ENCODE measurements at regions not wholly inside any gene's neighbourhood (a gene's known extent, or its start where the extent isn't known, plus 50 kb on each side); places are given as distances from the start of the nearest gene placed in this dataset.

GRCh38 chr6:165894171-165894825 is 231.3 kb upstream of the PDE10A start:
- no peak for TF ChIP-seq CTCF (conservative IDR thresholded peaks at IDR 0.05; ENCODE audit: low read depth in 2 of 2)
- TF ChIP-seq EZH2 (IDR thresholded peaks at IDR 0.05; ENCODE audit: low read depth, unreplicated experiment): no peak
- TF ChIP-seq JUNB (IDR thresholded peaks at IDR 0.05; ENCODE audit: unreplicated experiment): no peak
- no peak for TF ChIP-seq CREB1 (CRISPR knock-in tag; IDR thresholded peaks at IDR 0.05; ENCODE audit: low read depth)
- TF ChIP-seq REST (IDR thresholded peaks at IDR 0.05; ENCODE audit: unreplicated experiment): no peak

All from GM23338 (cell line).